SW480 (cell line): ENCODE measurements at regions not wholly inside any gene's neighbourhood (a gene's known extent, or its start where the extent isn't known, plus 50 kb on each side); places are given as distances from the start of the nearest gene placed in this dataset.

ENCODE experiments used
- DNase-seq: peaks from one replicate; pipeline ENCODE4 v3.0.0-alpha.2; 2016; ENCODE audit warnings: low spot score

DNA sequence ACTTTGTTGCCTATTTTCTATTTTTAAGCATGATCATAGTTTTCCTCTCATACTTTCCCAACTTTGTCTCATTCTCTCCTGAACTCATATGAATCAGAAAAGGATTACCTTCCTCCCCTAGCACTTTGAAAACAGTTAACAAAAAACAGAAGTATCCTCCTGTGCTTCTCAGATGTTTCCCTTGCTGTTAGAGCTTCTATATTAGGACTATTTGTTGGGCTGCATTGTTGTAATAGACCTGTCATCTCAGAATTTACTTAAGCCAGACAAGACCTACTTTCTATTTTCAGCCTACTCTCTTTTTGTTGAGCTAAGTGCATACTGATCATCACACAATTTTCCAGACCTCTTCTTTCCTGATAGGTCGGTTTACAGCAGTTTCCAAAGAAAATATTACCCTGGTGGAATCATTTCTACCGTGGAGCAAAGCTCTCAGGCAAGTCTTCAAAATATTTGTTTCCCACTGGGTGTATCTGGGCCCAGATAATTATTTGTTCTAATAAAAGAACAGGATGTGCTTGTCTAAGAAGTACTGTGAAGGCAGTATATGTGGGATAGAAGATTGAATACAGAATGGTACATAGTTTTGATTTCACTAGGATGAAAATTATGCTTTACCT is 411.9 kb upstream of the KLF6 start:
- DNase-seq, result no peak

GRCh38 chr10:4196183-4196582 is 411.2 kb upstream of the KLF6 start:
- no peak for DNase-seq

- DNase-seq, result no peak
Observed at GRCh38 chr10:4195213-4195612, 410.2 kb upstream of the KLF6 start.

- DNase-seq, result no peak
Observed at GRCh38 chr10:4194231-4194630, 409.2 kb upstream of the KLF6 start.

- no peak for DNase-seq
Observed at GRCh38 chr10:4191894-4192293, 406.9 kb upstream of the KLF6 start.

- DNase-seq, result no peak
Observed at GRCh38 chr10:4191354-4191753, 406.3 kb upstream of the KLF6 start.

GRCh38 chr10:4190876-4191275 is 405.9 kb upstream of the KLF6 start:
- DNase-seq, result no peak

DNA sequence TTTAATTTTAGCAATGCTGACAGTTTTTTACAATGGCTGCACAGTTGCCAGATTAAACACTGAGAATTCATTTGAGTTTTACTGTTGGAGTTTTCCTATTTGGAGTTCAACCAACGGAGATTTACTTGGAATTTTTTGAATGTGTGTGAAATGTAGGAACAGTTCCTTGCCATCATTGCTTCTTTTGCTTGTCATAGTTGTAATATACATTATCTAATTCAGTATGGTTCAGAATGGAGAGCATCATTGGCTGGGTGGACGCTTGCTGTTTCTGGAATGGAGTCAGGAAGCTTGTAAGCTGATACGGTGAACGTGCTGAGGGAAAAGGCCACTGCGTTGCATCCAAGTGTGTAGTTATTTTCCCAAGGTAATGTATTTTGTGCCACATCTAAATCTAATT is 404.3 kb upstream of the KLF6 start:
- DNase-seq, result no peak

- DNase-seq, result no peak
Observed at GRCh38 chr10:4188406-4188805, 403.4 kb upstream of the KLF6 start.

DNA sequence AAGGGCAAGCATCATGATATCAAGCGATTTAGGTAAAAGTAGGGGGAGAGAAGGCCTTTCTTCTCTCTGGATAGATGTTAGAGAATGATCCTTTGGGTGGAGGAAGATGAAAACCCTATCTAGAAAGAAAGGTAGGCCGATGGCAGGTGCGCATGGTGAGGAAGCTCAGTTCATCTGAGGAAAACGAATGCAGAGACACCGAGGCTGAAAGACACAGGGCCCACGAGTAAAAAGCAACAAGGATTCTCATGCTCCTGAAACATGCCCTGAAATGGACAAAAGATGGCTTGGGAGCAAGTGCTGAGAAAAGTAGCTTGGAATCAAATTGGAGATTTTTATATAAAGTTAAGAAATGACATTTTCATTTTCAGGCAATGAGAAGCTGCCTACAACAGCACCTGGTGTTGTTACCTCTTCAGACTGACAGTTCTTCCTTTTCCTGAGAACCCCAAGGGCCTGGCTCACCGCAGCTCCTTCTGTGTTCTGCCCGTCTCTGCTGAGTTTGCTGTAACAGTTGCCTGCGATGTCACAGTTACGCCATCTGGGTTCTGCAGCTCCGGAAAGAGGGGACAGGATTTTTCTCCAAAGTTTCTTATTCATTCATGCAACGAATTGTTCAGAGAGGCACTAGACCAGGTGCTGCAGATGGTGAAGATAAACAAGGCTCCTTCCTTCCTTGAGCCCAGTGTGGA is 402.0 kb upstream of the KLF6 start:
- DNase-seq, result no peak

DNA sequence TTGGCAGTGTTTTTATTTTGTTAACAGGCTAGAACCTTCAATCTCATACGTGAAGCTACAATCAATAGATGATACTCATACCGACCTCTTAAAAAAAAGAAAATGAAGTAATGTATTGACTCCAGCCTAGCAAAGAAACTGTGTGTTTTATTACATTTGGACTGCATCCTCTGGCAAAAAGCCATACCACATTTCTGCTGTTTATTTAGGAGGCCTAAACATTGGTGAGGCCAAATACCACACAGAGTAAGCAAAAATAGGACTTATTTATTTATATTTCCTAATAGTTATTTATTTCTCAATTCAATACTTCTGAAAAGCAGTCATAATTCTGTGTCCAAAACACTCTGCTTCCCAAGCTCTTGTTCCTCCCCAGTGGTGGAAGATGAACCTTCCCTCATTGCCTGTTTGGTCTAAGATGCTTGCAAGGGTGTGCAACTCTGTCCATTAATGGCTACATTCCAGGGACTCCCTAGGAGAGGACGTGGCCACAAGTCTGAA is 398.8 kb upstream of the KLF6 start:
- no peak for DNase-seq

DNA sequence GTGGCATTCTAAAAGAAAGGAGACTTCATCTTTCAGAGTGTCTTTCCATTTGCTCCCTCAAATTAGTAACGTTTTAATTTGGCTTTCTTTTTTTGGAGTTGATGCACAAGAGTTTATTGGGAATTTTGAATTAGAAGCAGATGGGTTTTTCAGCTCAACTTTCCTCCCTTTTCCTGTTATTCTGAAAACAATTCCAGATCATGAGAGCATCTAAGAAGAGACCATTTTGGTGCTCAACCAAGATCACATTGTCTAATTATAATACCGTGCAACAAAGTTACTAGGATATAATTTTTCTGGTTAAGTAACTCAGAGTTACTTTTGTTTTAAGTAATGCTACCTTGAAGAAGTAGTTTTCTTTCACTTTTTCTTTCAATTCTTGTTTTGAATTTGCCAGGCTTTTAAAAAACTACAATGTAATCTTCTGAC is 396.6 kb upstream of the KLF6 start:
- no peak for DNase-seq

- DNase-seq, result no peak
Observed at GRCh38 chr10:4181081-4181480, 396.1 kb upstream of the KLF6 start.

DNA sequence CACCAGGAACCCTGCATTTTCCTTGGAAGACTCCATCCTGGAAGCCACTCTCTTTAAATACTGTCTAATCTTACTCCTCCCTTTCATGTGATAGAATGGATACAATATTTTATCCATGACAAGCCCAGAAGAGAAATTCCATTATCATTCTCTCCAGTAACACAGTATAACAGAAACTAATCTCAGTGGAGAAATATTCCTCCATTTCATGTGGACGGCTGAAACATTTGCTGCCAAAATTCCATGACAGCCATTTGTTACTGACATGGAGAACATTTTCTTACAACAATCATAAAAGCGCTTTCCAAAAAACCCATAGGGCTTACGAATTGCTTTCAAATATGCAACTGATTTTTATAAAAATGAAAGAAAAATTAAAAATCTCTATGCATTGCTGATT is 392.8 kb upstream of the KLF6 start:
- no peak for DNase-seq

DNA sequence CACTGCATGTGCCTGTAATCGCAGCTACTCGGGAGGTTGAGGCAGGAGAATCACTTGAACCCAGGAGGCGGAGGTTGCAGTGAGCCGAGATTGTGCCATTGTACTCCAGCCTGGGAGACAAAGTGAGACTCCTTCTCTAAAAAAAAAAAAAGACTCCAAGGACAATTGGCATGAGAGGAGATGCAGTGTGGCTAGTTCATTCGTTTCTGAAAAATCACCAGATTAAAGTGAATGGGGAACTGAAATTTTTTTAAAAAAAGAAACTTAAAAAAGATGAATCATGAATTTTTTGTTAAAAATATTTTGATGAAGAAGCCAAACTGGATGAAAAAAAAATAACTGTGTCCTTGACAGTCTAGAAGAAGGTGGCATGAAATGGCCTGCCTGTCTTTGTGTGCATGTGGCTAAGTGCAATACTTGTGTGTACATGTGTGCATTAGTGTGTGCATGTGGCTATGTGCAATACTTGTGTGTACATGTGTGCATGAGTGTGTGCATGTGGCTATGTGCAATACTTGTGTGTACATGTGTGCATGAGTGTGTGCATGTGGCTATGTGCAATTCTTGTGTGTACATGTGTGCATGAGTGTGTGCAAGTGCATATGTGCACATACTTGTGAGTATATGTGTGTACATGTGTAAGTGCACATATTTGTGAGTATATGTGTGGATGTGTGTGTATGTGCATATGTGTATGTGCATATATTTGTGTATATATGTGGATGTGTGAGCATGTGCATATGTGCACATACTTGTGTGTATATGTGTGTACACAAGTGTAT is 391.7 kb upstream of the KLF6 start:
- DNase-seq, result no peak

DNA sequence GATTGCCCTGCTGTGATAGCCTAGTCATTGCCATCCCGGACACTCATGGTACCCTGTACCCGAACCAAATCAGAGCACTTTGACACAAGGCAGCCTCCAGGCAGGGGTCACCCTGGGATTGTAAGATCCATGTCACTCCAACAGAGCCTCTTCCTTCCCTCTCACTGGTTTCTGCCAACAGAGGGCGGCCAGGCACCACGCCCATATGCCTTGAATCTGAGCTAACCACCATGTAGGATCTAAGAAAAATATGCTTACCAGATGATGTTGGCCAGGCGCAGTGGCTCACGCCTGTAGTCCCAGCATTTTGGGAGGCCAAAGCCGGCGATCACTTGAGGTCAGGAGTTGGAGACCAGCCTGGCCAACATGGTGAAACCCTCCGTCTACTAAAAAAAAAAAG is 389.2 kb upstream of the KLF6 start:
- peak; percentile 6 for DNase-seq

- no peak for DNase-seq
Observed at GRCh38 chr10:4170633-4171314, 385.8 kb upstream of the KLF6 start.

DNA sequence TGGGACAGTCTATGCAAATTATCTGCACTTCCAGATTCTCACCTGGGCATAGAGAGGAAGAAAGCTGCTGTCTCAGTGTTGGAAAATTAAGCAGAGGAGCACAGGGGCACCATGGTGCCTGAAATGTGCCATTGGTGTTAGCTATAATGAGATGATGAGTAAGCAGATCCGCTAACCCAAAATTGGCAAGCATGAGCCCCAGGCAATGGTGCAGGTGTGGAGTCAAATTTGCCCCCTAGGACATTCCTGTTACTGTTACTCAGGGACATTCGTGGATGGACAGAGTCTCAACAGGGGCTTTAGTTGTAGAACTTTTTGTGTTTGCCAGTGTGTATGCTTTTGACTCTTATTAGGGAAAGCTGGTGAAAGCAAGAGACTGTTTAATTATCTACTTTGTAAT is 385.2 kb upstream of the KLF6 start:
- DNase-seq, result no peak

DNA sequence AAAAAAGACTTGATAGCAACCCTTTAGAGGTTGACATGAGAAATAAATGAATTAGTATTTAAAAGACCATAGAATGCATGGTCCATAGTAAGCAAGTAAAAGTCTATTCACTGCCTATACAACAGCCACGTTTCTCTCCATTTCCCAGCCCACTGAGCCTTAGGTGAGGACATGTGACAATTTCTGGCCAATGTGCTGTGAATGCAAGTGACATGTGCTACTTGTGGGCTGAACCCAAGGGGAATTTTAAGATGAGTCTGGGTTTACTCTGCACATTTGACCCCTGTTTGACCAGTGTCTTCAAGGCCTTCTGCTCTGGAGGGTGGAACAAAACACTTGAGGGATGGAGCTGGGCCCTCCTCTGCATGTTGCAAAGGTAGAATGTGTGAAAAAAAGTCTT is 384.4 kb upstream of the KLF6 start:
- DNase-seq, result no peak

GRCh38 chr10:4167216-4167615 is 382.2 kb upstream of the KLF6 start:
- DNase-seq, result no peak

- DNase-seq, result no peak
Observed at GRCh38 chr10:4162571-4163286, 377.7 kb upstream of the KLF6 start.

DNA sequence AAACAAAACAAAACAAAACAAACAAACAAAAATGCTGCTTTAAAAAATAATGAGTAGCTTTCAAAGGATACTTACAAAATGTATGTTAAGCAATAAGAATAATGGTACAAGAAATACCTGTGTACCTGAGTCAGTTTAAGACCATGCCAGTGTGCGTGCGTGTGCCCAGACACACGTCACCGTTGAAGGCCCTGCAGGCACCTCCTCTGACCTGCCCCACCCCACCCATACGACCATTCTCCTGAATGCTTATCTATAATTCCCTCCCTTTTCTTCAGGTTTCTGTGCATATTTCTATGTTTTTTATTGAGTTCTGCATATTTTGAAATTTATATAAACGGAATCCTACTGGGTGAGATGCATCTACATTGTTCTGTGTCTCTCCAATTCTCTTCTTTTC is 374.2 kb upstream of the KLF6 start:
- DNase-seq, result no peak
